Motor neuron (in vitro differentiated cells): ENCODE measurements at regions not wholly inside any gene's neighbourhood (a gene's known extent, or its start where the extent isn't known, plus 50 kb on each side); places are given as distances from the start of the nearest gene placed in this dataset.

Source experiments
- ATAC-seq, 8 experiments: fragments of 200-7000 bp; cut with Tn5 transposase; replicated peaks in 6 of 8; 2 replicates each; pipeline ENCODE4 v1.8.0; 2021; ENCODE audit warnings: mild to moderate bottlenecking in 8 of 8, moderate library complexity in 8 of 8
- H3K27ac ChIP-seq, 2 donors: fragments of 250-450 bp; sonication (Bioruptor Pico); 2 replicates each; pipeline ENCODE4 v1.9.0; 2021; ENCODE audit warnings: antibody characterized with exemption in 2 of 2, mild to moderate bottlenecking in 2 of 2, moderate library complexity in 1 of 2
- H3K4me1 ChIP-seq, 2 donors: fragments of 250-450 bp; sonication (Bioruptor Pico); replicated peaks in 1 of 2; 2 replicates each; pipeline ENCODE4 v1.6.1; 2021; ENCODE audit warnings: antibody characterized with exemption in 2 of 2, mild to moderate bottlenecking in 2 of 2, moderate library complexity in 1 of 2
- H3K4me3 ChIP-seq, 5 donors: fragments of 250-450 bp; sonication (Bioruptor Pico); 2 replicates each; pipeline ENCODE4 v1.9.0; 2021; ENCODE audit warnings: antibody characterized with exemption in 5 of 5, mild to moderate bottlenecking in 5 of 5, moderate library complexity in 4 of 5
- WGBS, 10 experiments: fragments of 450-650 bp; shearing (Covaris generic); methylation state at CpG; one replicate each; pipeline ENCODE4 v1.0.0; 2022; 5-methylcytosine and 5-hydroxymethylcytosine counted together
- in situ Hi-C, 9 experiments: fragments of 400-800 bp; cut with MboI; loops; one replicate each; pipeline ENCODE4 v1.15.0; 2021; ENCODE audit warnings: low sequenced_read_pairs in 9 of 9, low pct_unique_long_range_greater_than_20kb in 2 of 9; ENCODE audit not compliant: unreplicated experiment in 9 of 9

DNA sequence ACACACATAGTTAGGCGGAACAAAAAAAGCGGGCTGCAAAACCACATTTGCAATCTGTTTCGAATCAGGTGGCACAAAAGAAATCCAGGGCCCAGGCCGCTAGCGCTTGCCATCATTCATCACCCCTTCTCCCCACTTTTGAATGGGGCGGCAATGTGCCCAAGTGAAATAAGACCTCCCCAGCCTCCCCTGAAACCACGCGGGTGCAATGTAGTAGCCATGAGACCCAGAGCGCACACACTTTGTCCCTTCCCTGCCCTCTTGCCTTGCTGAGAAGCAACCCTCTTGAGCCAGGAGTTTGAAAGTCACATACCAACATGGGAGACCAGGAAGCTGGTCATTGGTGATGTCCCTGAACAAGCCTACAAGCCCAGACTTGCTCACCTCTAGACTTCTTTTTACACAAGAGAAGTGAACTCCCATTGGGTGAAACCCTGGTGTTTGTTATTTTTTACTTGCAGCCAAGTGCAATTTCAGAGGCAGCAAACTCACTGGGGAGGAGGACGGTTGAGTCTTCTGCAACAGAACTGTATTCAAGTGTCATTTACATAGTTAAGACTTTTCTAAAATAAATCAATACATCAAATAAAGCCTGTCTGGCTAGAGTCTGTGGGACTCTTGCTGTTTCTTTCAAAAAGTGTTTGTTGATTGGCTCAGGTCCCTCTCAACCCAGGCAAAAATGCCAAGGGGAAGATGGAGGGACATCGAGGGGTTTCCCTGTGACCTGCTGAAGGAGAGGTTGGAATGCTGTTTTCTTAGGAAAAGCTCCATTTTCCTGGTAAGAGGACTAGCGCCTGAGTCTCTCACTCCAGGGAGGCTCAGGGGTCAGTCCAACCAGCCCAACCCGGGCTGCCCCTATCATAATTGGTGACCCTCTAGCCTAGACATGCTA lies 138.1 kb upstream of the PTPN1 start:
- no peak overlapping the region for H3K4me3 ChIP-seq
- in situ Hi-C loops = loop anchor here in 1 of 9 experiments (25.0 kb wide), 1 partner anchor 160 kb away; no protein-coding TSS in a partner anchor
- peak in 1 of 8 experiments; percentile 62 for ATAC-seq
- H3K27ac ChIP-seq = no peak overlapping the region
- WGBS, 10 experiments = 68 to 100% (median 78%) methylated on average over 2 to 10 of the region's 13 CpGs; no CpG with 5 or more reads in 1 of the 10 experiments
- no peaks in the 10 kb centered on the region for H3K4me1 ChIP-seq

GRCh38 chr20:50372770-50373088 lies 137.5 kb upstream of the PTPN1 start:
- Histone ChIP-seq H3K4me1 (no peaks in the 10 kb centered on the region), H3K4me3 (no peak overlapping the region), H3K27ac (no peak overlapping the region)
- 0 to 100% (median 83%) methylated on average over 1 of the region's 3 CpGs; no CpG with 5 or more reads in 7 of the 10 experiments for WGBS, 10 experiments
- no peak for ATAC-seq
- in situ Hi-C loops = loop anchor here in 1 of 9 experiments (25.0 kb wide), 1 partner anchor 160 kb away; no protein-coding TSS in a partner anchor

DNA sequence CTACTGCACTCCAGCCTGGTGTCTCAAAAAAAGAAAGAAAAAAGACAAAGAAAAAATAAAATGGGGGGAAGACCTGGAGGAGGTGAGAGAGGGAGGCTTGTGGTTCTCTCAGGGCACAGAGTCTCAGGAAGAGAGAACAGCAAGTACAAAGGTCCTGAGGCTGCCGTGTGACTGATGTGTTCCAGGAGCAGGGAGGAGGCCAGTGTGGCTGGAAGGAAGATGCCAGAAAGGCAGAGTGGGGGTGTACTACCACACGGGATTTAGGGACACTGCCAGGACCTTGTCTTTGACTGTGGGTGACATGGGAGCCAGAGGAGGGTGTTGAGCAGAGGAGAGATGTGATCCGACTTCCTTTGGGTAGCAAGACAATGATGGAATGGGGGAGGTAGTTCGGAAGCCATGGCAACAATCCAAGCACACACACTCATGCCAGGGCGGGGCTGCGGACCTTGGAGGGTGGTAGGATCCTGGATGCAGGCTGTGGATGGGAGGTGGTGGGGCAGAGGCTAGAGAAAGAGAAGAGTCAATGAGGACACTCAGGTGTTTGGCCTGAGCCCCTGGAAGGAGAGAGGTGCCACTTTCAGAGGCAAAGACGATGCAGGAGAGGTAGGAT lies 136.4 kb upstream of the PTPN1 start:
- WGBS, 10 experiments = 0 to 80% (median 62%) methylated on average over 1 to 4 of the region's 7 CpGs; no CpG with 5 or more reads in 2 of the 10 experiments
- no peak for ATAC-seq
- H3K4me3 ChIP-seq = no peak overlapping the region
- H3K4me1 ChIP-seq = no peaks in the 10 kb centered on the region
- no peak overlapping the region for H3K27ac ChIP-seq
- in situ Hi-C loops = loop anchor here in 1 of 9 experiments (25.0 kb wide), 1 partner anchor 161 kb away; no protein-coding TSS in a partner anchor

DNA sequence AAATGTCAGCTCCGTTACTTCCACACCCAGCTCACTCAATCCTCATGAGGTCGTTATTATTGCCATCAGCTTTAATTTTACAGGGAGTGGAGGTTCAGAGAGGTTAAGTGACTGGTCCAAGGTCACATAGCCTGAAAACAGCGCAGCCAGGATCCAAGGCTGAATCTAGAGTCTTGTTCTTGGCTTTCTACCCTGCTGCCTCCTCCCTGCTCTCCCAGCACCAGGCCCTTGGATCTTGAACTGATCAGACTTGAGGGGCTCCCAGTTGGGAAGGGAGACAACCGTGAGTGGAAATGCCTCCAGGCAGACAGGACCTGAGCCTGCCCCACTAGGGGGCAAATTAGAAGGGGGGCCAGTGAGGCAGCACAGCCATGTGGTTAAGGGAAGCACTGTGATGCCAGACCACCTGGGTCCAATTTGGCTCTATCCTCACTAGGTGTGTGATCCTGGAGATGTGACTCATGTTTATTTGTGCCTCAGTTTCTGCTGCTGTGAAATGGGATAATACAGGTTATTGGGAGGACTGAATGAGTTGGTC lies 135.6 kb upstream of the PTPN1 start:
- ATAC-seq = no peak
- in situ Hi-C loops = loop anchor here in 1 of 9 experiments (25.0 kb wide), 1 partner anchor 162 kb away; no protein-coding TSS in a partner anchor
- no peak overlapping the region for H3K4me3 ChIP-seq
- H3K27ac ChIP-seq = no peak overlapping the region
- no peaks in the 10 kb centered on the region for H3K4me1 ChIP-seq
- 50 to 89% (median 80%) methylated on average over 2 to 4 of the region's 4 CpGs; no CpG with 5 or more reads in 4 of the 10 experiments for WGBS, 10 experiments

DNA sequence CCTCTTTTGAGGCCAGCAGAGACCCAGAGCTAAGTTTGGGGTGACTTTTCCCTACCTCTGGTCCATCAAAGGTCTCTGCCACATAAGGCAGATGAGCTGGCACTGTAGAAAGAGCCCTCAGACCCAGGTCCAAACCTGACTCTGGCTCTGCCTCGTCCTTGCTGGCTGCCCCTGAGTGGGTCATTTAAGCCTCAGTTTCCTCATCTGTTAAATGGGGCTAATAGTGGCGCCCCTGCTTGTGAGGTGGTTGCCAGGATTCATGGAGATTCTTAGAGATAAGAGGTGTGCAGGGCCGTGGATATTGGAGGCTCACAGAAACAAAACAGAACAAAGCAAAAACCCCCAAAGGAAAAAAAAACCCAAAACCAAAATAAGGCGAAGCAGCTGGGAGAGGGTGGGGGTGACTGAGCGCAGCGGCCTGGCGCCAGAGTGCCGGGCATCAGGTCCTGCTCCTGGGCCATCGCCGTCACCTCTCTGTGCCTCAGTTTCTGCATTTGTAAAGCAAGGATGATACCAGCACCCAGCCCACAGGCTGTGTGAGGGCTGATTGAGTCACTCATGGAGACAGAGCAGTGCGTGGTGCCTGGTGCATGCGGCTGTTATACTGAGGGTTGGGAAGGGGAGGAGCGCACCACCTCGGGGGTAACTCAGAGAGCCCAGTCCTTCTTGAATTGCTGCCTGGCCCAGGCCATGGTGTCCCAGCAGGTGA lies 133.8 kb upstream of the PTPN1 start:
- ATAC-seq = no peak
- Histone ChIP-seq H3K27ac (no peak overlapping the region), H3K4me3 (no peak overlapping the region), H3K4me1 (no peaks in the 10 kb centered on the region)
- in situ Hi-C loops = no loop called here
- 20 to 100% (median 76%) methylated on average over 2 to 12 of the region's 14 CpGs; no CpG with 5 or more reads in 3 of the 10 experiments for WGBS, 10 experiments

DNA sequence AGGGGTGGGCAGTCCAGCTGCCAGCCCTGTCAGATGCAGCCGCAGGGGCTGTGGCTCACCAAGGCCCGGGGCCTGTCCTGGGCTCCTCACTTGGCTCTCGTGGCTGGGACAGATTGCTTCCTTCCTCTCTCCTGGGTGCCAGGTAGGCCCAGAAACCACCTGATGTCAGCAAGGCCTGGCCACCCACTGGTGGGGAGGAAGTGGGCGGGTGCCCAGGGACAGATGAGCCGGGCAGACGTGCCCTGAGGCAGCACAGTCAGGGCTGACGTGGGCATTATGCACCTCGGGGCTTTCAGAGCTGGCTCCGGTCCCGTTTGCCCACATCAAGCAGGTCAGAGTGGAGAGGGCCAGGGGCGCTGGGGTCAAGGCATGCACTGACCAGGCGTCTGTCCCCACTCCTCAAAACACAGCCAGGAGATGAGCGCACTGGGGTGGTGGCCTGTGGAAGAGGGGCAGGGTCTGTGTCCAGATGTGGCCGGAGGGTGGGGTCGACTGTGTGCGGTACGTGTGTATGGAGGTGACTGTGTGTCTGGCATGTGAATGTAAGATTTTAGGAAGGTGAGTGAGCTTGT lies 133.2 kb upstream of the PTPN1 start:
- no peak for ATAC-seq

GRCh38 chr20:50378170-50379000 lies 131.8 kb upstream of the PTPN1 start:
- no peak for ATAC-seq
- Histone ChIP-seq H3K4me3 (no peak overlapping the region), H3K4me1 (no peaks in the 10 kb centered on the region), H3K27ac (peak overlapping the region in 1 of 2 donors; percentile 31)
- in situ Hi-C loops = no loop called here
- WGBS, 10 experiments = 45 to 100% (median 90%) methylated on average over 1 to 13 of the region's 14 CpGs; no CpG with 5 or more reads in 2 of the 10 experiments

More for the DNA sequence above, 133.2 kb upstream of the PTPN1 start:
- WGBS, 10 experiments = 40 to 100% methylated on average over 1 of the region's 17 CpGs; no CpG with 5 or more reads in 8 of the 10 experiments
- in situ Hi-C loops = no loop called here
- H3K4me1 ChIP-seq = no peaks in the 10 kb centered on the region
- H3K4me3 ChIP-seq = no peak overlapping the region
- H3K27ac ChIP-seq = no peak overlapping the region

DNA sequence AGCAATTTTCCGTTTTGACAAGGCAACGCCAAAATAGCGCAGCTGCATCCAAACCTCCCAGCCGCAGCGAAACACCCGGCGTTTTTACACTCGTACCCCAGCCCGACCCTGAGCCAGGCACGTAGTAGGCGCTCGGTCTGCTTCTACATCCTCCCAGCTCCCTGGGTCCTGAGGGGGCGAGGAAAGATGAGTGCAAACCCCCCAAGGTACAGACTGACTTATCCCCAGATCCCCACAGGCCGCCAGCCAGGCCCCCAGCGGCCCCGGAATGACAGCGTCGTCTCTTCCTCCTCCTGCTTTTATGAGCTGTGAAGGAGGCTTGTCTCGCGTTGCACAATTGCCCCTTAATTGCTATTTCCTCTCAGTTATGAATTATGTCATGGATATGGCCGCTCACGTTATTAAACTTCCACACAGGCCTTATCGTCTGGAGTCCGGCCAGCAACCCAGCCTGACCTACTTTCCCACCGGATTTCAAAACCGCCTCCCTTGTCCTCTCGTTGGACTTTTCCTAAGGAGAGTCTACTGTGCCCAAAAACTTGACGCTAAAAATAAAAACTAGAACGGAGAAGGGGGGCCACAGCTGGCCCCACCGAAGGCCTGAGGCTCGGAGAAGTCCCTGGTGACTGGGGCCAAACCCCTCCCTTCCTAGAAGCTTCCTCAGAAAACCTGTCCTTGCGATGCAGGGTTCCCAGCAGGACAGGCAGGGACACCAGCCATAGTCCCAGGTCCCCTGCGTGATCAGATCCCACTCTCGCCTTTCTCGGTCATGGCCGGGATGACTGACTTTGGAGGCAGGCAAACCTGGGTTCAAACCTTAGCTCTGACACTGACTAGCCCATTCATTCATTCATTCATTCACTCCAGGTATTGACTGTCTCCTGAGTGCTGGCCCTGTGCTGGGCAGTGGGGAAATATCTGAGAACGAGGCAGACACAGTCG lies 130.9 kb upstream of the PTPN1 start:
- Histone ChIP-seq H3K27ac (peak overlapping the region in 1 of 2 donors; percentile 31), H3K4me3 (no peak overlapping the region), H3K4me1 (no peaks in the 10 kb centered on the region)
- in situ Hi-C loops = no loop called here
- 33 to 81% (median 61%) methylated on average over 3 to 13 of the region's 38 CpGs; no CpG with 5 or more reads in 2 of the 10 experiments for WGBS, 10 experiments
- peak; percentile 29 to 94 (median 84) for ATAC-seq

DNA sequence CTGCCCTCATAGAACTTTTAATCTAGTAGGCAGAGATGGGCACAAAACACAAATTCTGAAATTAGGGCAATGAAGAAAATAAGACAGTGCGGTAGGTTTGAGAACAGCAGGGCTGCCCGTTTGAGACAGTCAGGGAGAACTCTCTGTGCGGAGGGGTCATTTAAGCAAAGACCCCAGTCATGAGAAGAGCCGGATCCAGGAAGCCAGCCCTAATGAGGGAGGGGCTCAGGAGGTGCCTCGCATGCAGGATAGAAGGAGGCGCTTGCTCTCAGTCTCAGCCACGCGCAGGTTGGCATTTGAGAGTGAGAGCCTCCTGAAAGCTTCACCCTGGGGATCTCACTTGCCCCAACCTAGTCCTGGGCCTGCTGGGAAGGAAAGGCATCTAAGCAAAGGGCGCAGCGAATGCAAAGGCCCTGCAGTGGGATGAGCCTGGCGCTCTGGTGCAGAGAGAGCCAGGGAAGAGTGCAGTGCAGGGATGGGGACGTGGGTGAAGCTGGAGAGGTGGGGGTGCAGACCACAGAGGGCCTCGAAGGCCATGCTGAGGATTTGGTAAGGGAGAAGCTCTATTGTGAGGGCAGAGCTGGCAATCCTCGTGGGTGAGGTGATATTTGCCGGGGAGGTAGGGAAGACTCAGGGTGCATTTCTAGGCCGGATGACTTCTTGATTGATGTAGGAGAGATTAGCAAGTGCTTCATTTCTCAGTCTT lies 130.0 kb upstream of the PTPN1 start:
- no peak for ATAC-seq
- Histone ChIP-seq H3K4me3 (no peak overlapping the region), H3K27ac (no peak overlapping the region), H3K4me1 (no peaks in the 10 kb centered on the region)
- 88 to 97% (median 92%) methylated on average over 4 to 11 of the region's 16 CpGs; no CpG with 5 or more reads in 4 of the 10 experiments for WGBS, 10 experiments
- in situ Hi-C loops = no loop called here

DNA sequence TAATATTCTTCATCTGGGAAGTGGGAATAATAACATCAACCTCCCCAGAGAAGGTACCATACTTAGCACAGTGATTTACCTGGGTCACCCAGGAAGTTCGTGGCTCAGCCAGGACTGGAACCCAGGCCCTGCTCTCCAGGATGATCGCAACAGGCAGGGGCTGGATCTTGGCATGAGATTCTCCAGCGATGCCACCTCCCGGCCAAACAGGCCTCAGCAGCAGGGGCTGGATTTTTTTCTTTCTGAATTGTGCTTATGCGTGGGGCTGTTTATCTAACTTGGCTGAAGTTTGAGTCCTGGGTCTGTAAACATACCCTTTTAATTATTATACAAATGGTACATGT lies 129.5 kb upstream of the PTPN1 start:
- Histone ChIP-seq H3K4me1 (no peaks in the 10 kb centered on the region), H3K4me3 (no peak overlapping the region), H3K27ac (no peak overlapping the region)
- in situ Hi-C loops = no loop called here
- 4 to 70% (median 58%) methylated on average over 1 to 4 of the region's 5 CpGs; no CpG with 5 or more reads in 4 of the 10 experiments for WGBS, 10 experiments
- peak in 3 of 8 experiments; percentile 65 to 75 (median 72) for ATAC-seq
